ENCODE measurements at regions not wholly inside any gene's neighbourhood (a gene's known extent, or its start where the extent isn't known, plus 50 kb on each side); places are given as distances from the start of the nearest gene placed in this dataset.

GRCh38 chr21:21818898-21819297 is 820.7 kb downstream of the NCAM2 start:
- no peak for TF ChIP-seq SUZ12 (IDR thresholded peaks at IDR 0.05)
- TF ChIP-seq SP1 (IDR thresholded peaks at IDR 0.05) = no peak
- TF ChIP-seq ZNF384 (IDR thresholded peaks at IDR 0.05) = no peak
